ENCODE measurements at regions not wholly inside any gene's neighbourhood (a gene's known extent, or its start where the extent isn't known, plus 50 kb on each side); places are given as distances from the start of the nearest gene placed in this dataset.
"Not testable (repeated sequence)": the region's sequence is repeated elsewhere in the genome, so short reads cannot be mapped to it uniquely, and the experiment has no call there.

- no peaks in the 10 kb centered on the region for H3K4me1 ChIP-seq
- no peaks in the 10 kb centered on the region for H3K9me3 ChIP-seq
- no peak overlapping the region for H3K27ac ChIP-seq
- no peaks in the 10 kb centered on the region for H3K27me3 ChIP-seq
- no peak for DNase-seq
- no peak overlapping the region for H3K4me3 ChIP-seq (replicated peaks in 1 of 3)
- H3K36me3 ChIP-seq: no peaks in the 10 kb centered on the region
- TF ChIP-seq, protein P1, sequence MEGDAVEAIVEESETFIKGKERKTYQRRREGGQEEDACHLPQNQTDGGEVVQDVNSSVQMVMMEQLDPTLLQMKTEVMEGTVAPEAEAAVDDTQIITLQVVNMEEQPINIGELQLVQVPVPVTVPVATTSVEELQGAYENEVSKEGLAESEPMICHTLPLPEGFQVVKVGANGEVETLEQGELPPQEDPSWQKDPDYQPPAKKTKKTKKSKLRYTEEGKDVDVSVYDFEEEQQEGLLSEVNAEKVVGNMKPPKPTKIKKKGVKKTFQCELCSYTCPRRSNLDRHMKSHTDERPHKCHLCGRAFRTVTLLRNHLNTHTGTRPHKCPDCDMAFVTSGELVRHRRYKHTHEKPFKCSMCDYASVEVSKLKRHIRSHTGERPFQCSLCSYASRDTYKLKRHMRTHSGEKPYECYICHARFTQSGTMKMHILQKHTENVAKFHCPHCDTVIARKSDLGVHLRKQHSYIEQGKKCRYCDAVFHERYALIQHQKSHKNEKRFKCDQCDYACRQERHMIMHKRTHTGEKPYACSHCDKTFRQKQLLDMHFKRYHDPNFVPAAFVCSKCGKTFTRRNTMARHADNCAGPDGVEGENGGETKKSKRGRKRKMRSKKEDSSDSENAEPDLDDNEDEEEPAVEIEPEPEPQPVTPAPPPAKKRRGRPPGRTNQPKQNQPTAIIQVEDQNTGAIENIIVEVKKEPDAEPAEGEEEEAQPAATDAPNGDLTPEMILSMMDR (IDR thresholded peaks at IDR 0.05): no peak
- TF ChIP-seq POLR2A (IDR thresholded peaks at IDR 0.05): no peak
- intact Hi-C loops (cut with DNase I): no loop called here
These were observed 440.3 kb downstream of the POM121L12 start for GRCh38 chr7:53475776-53476175.

DNA sequence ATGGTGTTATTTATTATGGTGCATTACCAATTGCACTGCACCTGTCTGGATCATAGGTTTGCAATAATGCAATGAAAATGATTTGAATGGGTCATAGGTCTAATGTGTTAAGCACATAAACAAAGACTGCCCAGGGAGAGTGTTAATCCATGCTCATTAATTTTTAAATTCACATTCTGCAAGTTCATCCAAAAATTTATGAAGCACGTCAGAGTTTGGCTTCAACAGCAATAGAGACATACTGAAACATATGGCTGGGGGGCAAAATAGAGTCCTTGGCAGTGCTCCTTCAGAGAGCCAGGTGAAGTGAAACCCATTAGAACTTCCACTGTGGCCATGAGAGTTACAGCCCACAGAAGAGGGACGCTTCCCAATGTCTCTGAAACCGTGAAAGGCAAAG, 441.1 kb downstream of the POM121L12 start:
- H3K36me3 ChIP-seq: no peaks in the 10 kb centered on the region
- H3K27me3 ChIP-seq: no peaks in the 10 kb centered on the region
- no peak overlapping the region for H3K4me3 ChIP-seq (replicated peaks in 1 of 3)
- no peaks in the 10 kb centered on the region for H3K9me3 ChIP-seq
- intact Hi-C loops (cut with DNase I): no loop called here
- 78 to 88% methylated on average over 3 of the region's 3 CpGs for WGBS, 2 donors
- TF ChIP-seq, protein P1 (IDR thresholded peaks at IDR 0.05): no peak
- TF ChIP-seq POLR2A (IDR thresholded peaks at IDR 0.05): no peak
- no peaks in the 10 kb centered on the region for H3K4me1 ChIP-seq
- no peak for DNase-seq
- no peak overlapping the region for H3K27ac ChIP-seq

GRCh38 chr7:53485354-53485753, 449.9 kb downstream of the POM121L12 start:
- Histone ChIP-seq H3K9me3 (no peaks in the 10 kb centered on the region), H3K4me3 (replicated peaks in 1 of 3) (no peak overlapping the region), H3K4me1 (no peaks in the 10 kb centered on the region), H3K27ac (no peak overlapping the region), H3K36me3 (no peaks in the 10 kb centered on the region), H3K27me3 (no peaks in the 10 kb centered on the region)
- 74 to 84% methylated on average over 6 of the region's 6 CpGs for WGBS, 2 donors
- no peak for DNase-seq
- TF ChIP-seq, protein P1 (IDR thresholded peaks at IDR 0.05): no peak
- no peak for TF ChIP-seq POLR2A (IDR thresholded peaks at IDR 0.05)
- intact Hi-C loops (cut with DNase I): no loop called here

- 93 to 97% methylated on average over 6 of the region's 6 CpGs for WGBS, 2 donors
- intact Hi-C loops (cut with DNase I): no loop called here
- Histone ChIP-seq H3K9me3 (no peaks in the 10 kb centered on the region), H3K36me3 (no peaks in the 10 kb centered on the region), H3K4me3 (replicated peaks in 1 of 3) (no peak overlapping the region), H3K27me3 (no peaks in the 10 kb centered on the region), H3K4me1 (no peaks in the 10 kb centered on the region), H3K27ac (no peak overlapping the region)
- TF ChIP-seq POLR2A (IDR thresholded peaks at IDR 0.05): no peak
- TF ChIP-seq, protein P1 (IDR thresholded peaks at IDR 0.05): no peak
- DNase-seq: no peak
These were observed 455.6 kb downstream of the POM121L12 start for GRCh38 chr7:53491051-53491450.

GRCh38 chr7:53495181-53495580, 459.7 kb downstream of the POM121L12 start:
- H3K4me1 ChIP-seq; H3K27ac ChIP-seq; DNase-seq; H3K36me3 ChIP-seq; H3K9me3 ChIP-seq; intact Hi-C loops (cut with DNase I); H3K4me3 ChIP-seq (replicated peaks in 1 of 3); H3K27me3 ChIP-seq: not testable (repeated sequence)
- 97 to 100% methylated on average over 2 to 17 of the region's 20 CpGs for WGBS, 2 donors

- no peak for DNase-seq
- intact Hi-C loops (cut with DNase I): no loop called here
- Histone ChIP-seq H3K27ac (no peak overlapping the region), H3K4me3 (replicated peaks in 1 of 3) (no peak overlapping the region), H3K9me3 (no peaks in the 10 kb centered on the region), H3K27me3 (no peaks in the 10 kb centered on the region), H3K36me3 (no peaks in the 10 kb centered on the region), H3K4me1 (no peaks in the 10 kb centered on the region)
- TF ChIP-seq, protein P1 (IDR thresholded peaks at IDR 0.05): no peak
- no peak for TF ChIP-seq POLR2A (IDR thresholded peaks at IDR 0.05)
- 70 to 77% methylated on average over 1 of the region's 1 CpG for WGBS, 2 donors
These were observed 464.6 kb downstream of the POM121L12 start for GRCh38 chr7:53500076-53500475.
